ENCODE measurements at regions not wholly inside any gene's neighbourhood (a gene's known extent, or its start where the extent isn't known, plus 50 kb on each side); places are given as distances from the start of the nearest gene placed in this dataset.
"Not testable (repeated sequence)": the region's sequence is repeated elsewhere in the genome, so short reads cannot be mapped to it uniquely, and the experiment has no call there.

GRCh38 chr20:36082315-36082915 lies 72.1 kb upstream of the EPB41L1 start:
- DNase-seq: no peak

- not testable (repeated sequence) for DNase-seq
Observed at GRCh38 chr20:36083200-36083599, 71.3 kb upstream of the EPB41L1 start.

GRCh38 chr20:36084356-36084755 lies 70.2 kb upstream of the EPB41L1 start:
- DNase-seq: no peak

- no peak for DNase-seq
Observed at GRCh38 chr20:36084897-36085613, 69.5 kb upstream of the EPB41L1 start.

GRCh38 chr20:36085686-36086267 lies 68.8 kb upstream of the EPB41L1 start:
- no peak for DNase-seq

GRCh38 chr20:36086767-36087166 lies 67.8 kb upstream of the EPB41L1 start:
- no peak for DNase-seq

- no peak for DNase-seq
Observed at GRCh38 chr20:36090223-36090622, 64.3 kb upstream of the EPB41L1 start.

GRCh38 chr20:36091561-36092397 lies 62.8 kb upstream of the EPB41L1 start:
- no peak for DNase-seq

GRCh38 chr20:36092398-36093024 lies 62.0 kb upstream of the EPB41L1 start:
- no peak for DNase-seq

- no peak for DNase-seq
Observed at GRCh38 chr20:36093025-36093803, 61.3 kb upstream of the EPB41L1 start.

GRCh38 chr20:36093804-36094145 lies 60.8 kb upstream of the EPB41L1 start:
- DNase-seq: no peak

- peak; percentile 71 for DNase-seq
Observed at GRCh38 chr20:36094497-36094896, 60.0 kb upstream of the EPB41L1 start.

- DNase-seq: no peak
Observed at GRCh38 chr20:36096435-36096834, 58.1 kb upstream of the EPB41L1 start.

- DNase-seq: no peak
Observed at GRCh38 chr20:36097337-36098151, 57.0 kb upstream of the EPB41L1 start.

GRCh38 chr20:36098364-36098763 lies 56.2 kb upstream of the EPB41L1 start:
- peak; percentile 53 for DNase-seq

- DNase-seq: no peak
Observed at GRCh38 chr20:36099106-36099505, 55.4 kb upstream of the EPB41L1 start.

GRCh38 chr20:36101192-36101591 lies 53.3 kb upstream of the EPB41L1 start:
- DNase-seq: no peak

- DNase-seq: no peak
Observed at GRCh38 chr20:36102306-36102705, 52.2 kb upstream of the EPB41L1 start.

- DNase-seq: no peak
Observed at GRCh38 chr20:36102809-36103596, 51.5 kb upstream of the EPB41L1 start.

- no peak for DNase-seq
Observed at GRCh38 chr20:36104244-36104643, 50.3 kb upstream of the EPB41L1 start.
